HL-60 (cell line): ENCODE measurements at regions not wholly inside any gene's neighbourhood (a gene's known extent, or its start where the extent isn't known, plus 50 kb on each side); places are given as distances from the start of the nearest gene placed in this dataset.
"Not testable (repeated sequence)": the region's sequence is repeated elsewhere in the genome, so short reads cannot be mapped to it uniquely, and the experiment has no call there.

Experiments used
- DNase-seq, 2 experiments: peaks; one replicate each; pipeline ENCODE4 v3.0.0-alpha.2; 2010 to 2020; ENCODE audit warnings: low read depth in 1 of 2, low spot score in 1 of 2
- H3K27ac ChIP-seq: fragments of 250-450 bp; sonication (Bioruptor Pico); replicated peaks from 2 replicates; pipeline ENCODE4 v1.5.1; 2020; ENCODE audit warnings: mild to moderate bottlenecking, moderate library complexity
- H3K27me3 ChIP-seq: fragments of 250-450 bp; sonication (Bioruptor Pico); 2 replicates; pipeline ENCODE4 v1.5.1; 2021; ENCODE audit warnings: mild to moderate bottlenecking, moderate library complexity; ENCODE audit not compliant: insufficient read depth, poor library complexity, severe bottlenecking
- H3K4me3 ChIP-seq: replicated peaks from 2 replicates; pipeline ENCODE4 v1.5.1; 2011; ENCODE audit warnings: mild to moderate bottlenecking, control low read depth, low read length; ENCODE audit not compliant: insufficient read depth
- GABPA ChIP-seq: IDR thresholded peaks from 2 replicates; pipeline ENCODE4 v1.6.1; 2012; ENCODE audit warnings: low read depth
- POLR2AphosphoS5 ChIP-seq: IDR thresholded peaks from 2 replicates; pipeline ENCODE4 v1.6.1; 2012; ENCODE audit warnings: low read depth
- SPI1 ChIP-seq: IDR thresholded peaks from 2 replicates; pipeline ENCODE4 v1.6.1; 2012; ENCODE audit warnings: low read depth, mild to moderate bottlenecking, borderline replicate concordance
- TF ChIP-seq, protein P1 (sequence below): IDR thresholded peaks from one replicate; pipeline ENCODE4 v1.5.1; 2011; ENCODE audit warnings: low read length, control low read depth, inconsistent platforms; ENCODE audit not compliant: insufficient read depth
- TF ChIP-seq, protein P2 (sequence below): IDR thresholded peaks from 2 replicates; pipeline ENCODE4 v1.6.1; 2012; ENCODE audit warnings: low read depth; ENCODE audit not compliant: insufficient replicate concordance

DNA sequence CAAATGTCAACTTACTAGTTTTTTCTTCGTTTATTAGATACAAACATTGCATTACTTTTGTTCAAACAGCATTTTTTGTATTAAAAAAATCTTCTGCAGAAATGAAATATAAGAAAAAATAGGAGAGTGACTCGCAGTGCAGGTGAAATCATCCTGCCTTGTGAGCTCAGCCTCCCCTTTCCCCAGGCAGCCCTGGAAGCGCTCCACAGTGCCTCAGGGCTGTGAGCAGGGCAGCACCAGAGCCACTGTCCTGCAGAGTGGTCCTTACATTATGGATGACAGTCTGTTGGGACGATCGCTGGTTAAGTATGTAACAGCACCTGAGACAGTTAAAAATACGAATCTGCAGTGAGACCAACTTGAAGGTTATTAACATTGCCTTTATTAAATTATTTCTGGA is 695.4 kb upstream of the POM121L12 start:
- Histone ChIP-seq H3K27me3 (no peaks in the 10 kb centered on the region), H3K27ac (no peak overlapping the region), H3K4me3 (no peak overlapping the region)
- TF ChIP-seq, protein P1, sequence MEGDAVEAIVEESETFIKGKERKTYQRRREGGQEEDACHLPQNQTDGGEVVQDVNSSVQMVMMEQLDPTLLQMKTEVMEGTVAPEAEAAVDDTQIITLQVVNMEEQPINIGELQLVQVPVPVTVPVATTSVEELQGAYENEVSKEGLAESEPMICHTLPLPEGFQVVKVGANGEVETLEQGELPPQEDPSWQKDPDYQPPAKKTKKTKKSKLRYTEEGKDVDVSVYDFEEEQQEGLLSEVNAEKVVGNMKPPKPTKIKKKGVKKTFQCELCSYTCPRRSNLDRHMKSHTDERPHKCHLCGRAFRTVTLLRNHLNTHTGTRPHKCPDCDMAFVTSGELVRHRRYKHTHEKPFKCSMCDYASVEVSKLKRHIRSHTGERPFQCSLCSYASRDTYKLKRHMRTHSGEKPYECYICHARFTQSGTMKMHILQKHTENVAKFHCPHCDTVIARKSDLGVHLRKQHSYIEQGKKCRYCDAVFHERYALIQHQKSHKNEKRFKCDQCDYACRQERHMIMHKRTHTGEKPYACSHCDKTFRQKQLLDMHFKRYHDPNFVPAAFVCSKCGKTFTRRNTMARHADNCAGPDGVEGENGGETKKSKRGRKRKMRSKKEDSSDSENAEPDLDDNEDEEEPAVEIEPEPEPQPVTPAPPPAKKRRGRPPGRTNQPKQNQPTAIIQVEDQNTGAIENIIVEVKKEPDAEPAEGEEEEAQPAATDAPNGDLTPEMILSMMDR, result no peak
- TF ChIP-seq SPI1 (no peak), GABPA (no peak), POLR2AphosphoS5 (no peak)
- TF ChIP-seq, protein P2, sequence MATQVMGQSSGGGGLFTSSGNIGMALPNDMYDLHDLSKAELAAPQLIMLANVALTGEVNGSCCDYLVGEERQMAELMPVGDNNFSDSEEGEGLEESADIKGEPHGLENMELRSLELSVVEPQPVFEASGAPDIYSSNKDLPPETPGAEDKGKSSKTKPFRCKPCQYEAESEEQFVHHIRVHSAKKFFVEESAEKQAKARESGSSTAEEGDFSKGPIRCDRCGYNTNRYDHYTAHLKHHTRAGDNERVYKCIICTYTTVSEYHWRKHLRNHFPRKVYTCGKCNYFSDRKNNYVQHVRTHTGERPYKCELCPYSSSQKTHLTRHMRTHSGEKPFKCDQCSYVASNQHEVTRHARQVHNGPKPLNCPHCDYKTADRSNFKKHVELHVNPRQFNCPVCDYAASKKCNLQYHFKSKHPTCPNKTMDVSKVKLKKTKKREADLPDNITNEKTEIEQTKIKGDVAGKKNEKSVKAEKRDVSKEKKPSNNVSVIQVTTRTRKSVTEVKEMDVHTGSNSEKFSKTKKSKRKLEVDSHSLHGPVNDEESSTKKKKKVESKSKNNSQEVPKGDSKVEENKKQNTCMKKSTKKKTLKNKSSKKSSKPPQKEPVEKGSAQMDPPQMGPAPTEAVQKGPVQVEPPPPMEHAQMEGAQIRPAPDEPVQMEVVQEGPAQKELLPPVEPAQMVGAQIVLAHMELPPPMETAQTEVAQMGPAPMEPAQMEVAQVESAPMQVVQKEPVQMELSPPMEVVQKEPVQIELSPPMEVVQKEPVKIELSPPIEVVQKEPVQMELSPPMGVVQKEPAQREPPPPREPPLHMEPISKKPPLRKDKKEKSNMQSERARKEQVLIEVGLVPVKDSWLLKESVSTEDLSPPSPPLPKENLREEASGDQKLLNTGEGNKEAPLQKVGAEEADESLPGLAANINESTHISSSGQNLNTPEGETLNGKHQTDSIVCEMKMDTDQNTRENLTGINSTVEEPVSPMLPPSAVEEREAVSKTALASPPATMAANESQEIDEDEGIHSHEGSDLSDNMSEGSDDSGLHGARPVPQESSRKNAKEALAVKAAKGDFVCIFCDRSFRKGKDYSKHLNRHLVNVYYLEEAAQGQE, result no peak
- no peak for DNase-seq

DNA sequence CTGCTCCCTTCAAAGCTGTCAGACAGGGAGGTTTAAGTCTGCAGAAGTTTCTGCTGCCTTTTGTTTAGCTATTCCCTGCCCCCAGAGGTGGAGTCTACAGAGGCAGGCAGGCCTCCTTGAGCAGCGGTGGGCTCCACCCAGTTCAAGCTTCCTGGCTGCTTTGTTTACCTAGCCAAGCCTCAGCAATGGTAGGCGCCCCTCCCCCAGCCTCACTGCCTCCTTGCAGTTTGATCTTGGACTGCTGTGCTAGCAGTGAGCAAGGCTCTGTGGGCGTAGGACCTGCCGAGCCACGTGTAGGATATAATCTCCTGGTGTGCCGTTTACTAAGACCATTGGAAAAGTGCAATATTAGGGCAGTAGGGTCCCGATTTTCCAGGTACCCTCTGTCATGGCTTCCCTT is 707.1 kb upstream of the POM121L12 start:
- H3K27me3 ChIP-seq, H3K27ac ChIP-seq, DNase-seq, H3K4me3 ChIP-seq: not testable (repeated sequence)

DNA sequence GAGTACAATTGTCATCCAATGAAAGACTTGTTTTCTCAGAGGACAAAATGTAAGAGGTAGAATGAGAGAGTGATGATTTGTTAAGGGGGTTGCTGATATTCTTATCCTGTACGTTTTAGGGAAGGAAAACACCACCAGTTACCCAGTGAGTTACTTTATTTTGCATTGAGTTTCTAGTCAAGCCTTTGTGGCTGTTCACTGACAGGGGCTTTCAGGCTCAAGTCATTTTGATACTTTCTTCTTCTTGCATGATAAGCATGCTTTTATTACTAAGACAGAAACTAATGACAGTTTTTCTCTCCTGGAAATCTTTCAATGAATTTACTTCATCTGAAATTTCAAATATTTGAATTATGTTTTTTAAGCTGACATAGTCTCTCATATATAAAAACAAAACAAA is 710.2 kb upstream of the POM121L12 start:
- H3K27me3 ChIP-seq, result no peaks in the 10 kb centered on the region
- no peak overlapping the region for H3K4me3 ChIP-seq
- no peak overlapping the region for H3K27ac ChIP-seq
- DNase-seq, result no peak
- TF ChIP-seq, protein P2, result no peak
- TF ChIP-seq POLR2AphosphoS5 (no peak), SPI1 (no peak), GABPA (no peak)
- TF ChIP-seq, protein P1, result no peak

DNA sequence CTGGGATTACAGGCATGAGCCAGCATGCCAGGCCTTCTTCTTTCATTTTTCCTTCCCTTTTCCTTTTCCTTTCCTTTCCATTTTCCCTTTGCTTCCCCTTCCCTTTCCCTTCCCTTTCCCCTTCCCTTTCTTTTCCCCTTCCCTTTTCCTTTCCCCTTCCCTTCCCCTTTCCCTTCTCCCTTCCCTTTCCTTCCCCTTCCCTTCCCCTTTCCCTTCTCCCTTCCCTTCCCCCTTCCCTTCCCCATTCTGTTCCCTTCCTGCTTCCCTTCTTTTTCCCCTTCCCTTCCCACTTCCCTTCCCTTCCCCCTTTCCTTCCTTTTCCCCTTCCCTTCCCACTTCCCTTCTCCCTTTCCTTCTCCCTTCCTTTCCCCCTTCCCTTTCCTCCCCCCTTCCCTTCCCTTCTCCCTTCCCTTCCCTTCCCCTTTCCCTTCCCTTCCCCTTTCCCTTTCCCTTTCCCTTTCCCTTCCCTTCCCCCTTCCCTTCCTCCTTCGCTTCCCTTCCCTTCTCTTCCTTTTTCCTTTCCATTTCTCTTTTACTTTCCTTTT is 712.2 kb upstream of the POM121L12 start:
- H3K27me3 ChIP-seq, result no peaks in the 10 kb centered on the region
- no peak for DNase-seq
- H3K4me3 ChIP-seq, result no peak overlapping the region
- no peak for TF ChIP-seq GABPA
- TF ChIP-seq SPI1, result no peak
- TF ChIP-seq POLR2AphosphoS5, result no peak
- TF ChIP-seq, protein P2, result no peak
- TF ChIP-seq, protein P1, result no peak
- H3K27ac ChIP-seq, result no peak overlapping the region
